GM19395 (cell line): ENCODE measurements at regions not wholly inside any gene's neighbourhood (a gene's known extent, or its start where the extent isn't known, plus 50 kb on each side); places are given as distances from the start of the nearest gene placed in this dataset.

Experiments
- ATAC-seq: cut with Tn5 transposase; IDR thresholded peaks from one replicate; pipeline ENCODE4 v1.9.1; 2021; ENCODE audit warnings: mild to moderate bottlenecking, moderate library complexity; ENCODE audit not compliant: unreplicated experiment

- ATAC-seq: no peak
Observed at GRCh38 chr18:7414459-7414858, 152.7 kb upstream of the PTPRM start.

GRCh38 chr18:7415081-7415894 lies 151.8 kb upstream of the PTPRM start:
- ATAC-seq: no peak

- no peak for ATAC-seq
Observed at GRCh38 chr18:7417727-7418126, 149.4 kb upstream of the PTPRM start.

- ATAC-seq: no peak
Observed at GRCh38 chr18:7429831-7430230, 137.3 kb upstream of the PTPRM start.

GRCh38 chr18:7436166-7436565 lies 130.9 kb upstream of the PTPRM start:
- ATAC-seq: no peak

GRCh38 chr18:7437870-7438269 lies 129.2 kb upstream of the PTPRM start:
- ATAC-seq: no peak

GRCh38 chr18:7438646-7439045 lies 128.5 kb upstream of the PTPRM start:
- ATAC-seq: no peak

- no peak for ATAC-seq
Observed at GRCh38 chr18:7447318-7448028, 119.6 kb upstream of the PTPRM start.

GRCh38 chr18:7452331-7452730 lies 114.8 kb upstream of the PTPRM start:
- peak; percentile 61 for ATAC-seq

- no peak for ATAC-seq
Observed at GRCh38 chr18:7454429-7454828, 112.7 kb upstream of the PTPRM start.

GRCh38 chr18:7456376-7456775 lies 110.7 kb upstream of the PTPRM start:
- no peak for ATAC-seq

GRCh38 chr18:7457262-7457661 lies 109.9 kb upstream of the PTPRM start:
- ATAC-seq: no peak

GRCh38 chr18:7458884-7459283 lies 108.2 kb upstream of the PTPRM start:
- no peak for ATAC-seq

GRCh38 chr18:7459851-7460770 lies 107.0 kb upstream of the PTPRM start:
- no peak for ATAC-seq

GRCh38 chr18:7464245-7464966 lies 102.7 kb upstream of the PTPRM start:
- no peak for ATAC-seq

- ATAC-seq: no peak
Observed at GRCh38 chr18:7466190-7466589, 100.9 kb upstream of the PTPRM start.

GRCh38 chr18:7467708-7468466 lies 99.2 kb upstream of the PTPRM start:
- no peak for ATAC-seq

GRCh38 chr18:7470101-7470500 lies 97.0 kb upstream of the PTPRM start:
- ATAC-seq: no peak

- no peak for ATAC-seq
Observed at GRCh38 chr18:7470503-7470902, 96.6 kb upstream of the PTPRM start.

- no peak for ATAC-seq
Observed at GRCh38 chr18:7476386-7476785, 90.7 kb upstream of the PTPRM start.
